ENCODE measurements at regions not wholly inside any gene's neighbourhood (a gene's known extent, or its start where the extent isn't known, plus 50 kb on each side); places are given as distances from the start of the nearest gene placed in this dataset.

DNA sequence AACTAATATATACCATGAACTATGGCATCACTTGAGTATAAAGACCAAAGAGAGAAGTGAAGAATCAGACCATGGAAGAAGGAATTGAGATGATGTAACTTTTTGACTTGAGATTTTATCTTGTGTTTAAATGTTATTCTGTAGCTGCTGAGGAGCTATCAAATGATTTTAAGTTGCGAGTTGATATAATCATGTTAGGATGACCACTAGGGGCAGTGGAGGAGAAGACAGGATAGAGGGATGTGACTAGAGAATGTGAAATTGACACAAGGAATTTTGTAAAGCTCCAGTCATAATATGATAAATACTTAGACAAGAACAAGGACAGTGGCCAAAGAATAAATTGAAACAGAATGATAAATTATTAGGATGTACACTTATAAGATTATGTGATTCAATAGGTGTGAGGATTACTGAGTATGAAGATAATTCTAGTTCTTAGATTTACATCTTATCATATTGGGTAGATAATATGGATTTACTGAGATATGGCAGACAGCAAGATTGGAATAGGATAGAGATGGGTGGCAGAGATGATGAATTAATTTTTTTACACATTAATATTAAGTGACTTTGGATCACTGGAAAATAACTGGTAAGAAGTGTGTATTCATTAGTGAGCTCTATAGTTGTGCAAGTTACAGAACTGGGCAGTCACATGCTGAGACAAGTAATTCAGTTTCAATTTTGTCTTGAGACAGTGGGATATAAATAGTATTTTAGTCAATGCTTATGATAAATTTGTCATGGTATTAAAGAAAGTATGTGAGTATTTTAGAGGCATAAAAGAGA lies 816.0 kb upstream of the PCDH10 start:
- Histone ChIP-seq H3K27me3 (ENCODE audit: insufficient read depth, poor library complexity, severe bottlenecking) (no peaks in the 10 kb centered on the region), H3K27ac (replicated peaks) (no peak overlapping the region), H3K4me3 (replicated peaks; ENCODE audit: insufficient read depth, low read length) (no peak overlapping the region)
- TF ChIP-seq CTCF (IDR thresholded peaks at IDR 0.05; ENCODE audit: insufficient read depth, low read length) (no peak), GABPA (IDR thresholded peaks at IDR 0.05; ENCODE audit: low read depth) (no peak), SPI1 (IDR thresholded peaks at IDR 0.05; ENCODE audit: borderline replicate concordance, low read depth) (no peak), POLR2AphosphoS5 (IDR thresholded peaks at IDR 0.05; ENCODE audit: low read depth) (no peak)
- TF ChIP-seq, protein P1, sequence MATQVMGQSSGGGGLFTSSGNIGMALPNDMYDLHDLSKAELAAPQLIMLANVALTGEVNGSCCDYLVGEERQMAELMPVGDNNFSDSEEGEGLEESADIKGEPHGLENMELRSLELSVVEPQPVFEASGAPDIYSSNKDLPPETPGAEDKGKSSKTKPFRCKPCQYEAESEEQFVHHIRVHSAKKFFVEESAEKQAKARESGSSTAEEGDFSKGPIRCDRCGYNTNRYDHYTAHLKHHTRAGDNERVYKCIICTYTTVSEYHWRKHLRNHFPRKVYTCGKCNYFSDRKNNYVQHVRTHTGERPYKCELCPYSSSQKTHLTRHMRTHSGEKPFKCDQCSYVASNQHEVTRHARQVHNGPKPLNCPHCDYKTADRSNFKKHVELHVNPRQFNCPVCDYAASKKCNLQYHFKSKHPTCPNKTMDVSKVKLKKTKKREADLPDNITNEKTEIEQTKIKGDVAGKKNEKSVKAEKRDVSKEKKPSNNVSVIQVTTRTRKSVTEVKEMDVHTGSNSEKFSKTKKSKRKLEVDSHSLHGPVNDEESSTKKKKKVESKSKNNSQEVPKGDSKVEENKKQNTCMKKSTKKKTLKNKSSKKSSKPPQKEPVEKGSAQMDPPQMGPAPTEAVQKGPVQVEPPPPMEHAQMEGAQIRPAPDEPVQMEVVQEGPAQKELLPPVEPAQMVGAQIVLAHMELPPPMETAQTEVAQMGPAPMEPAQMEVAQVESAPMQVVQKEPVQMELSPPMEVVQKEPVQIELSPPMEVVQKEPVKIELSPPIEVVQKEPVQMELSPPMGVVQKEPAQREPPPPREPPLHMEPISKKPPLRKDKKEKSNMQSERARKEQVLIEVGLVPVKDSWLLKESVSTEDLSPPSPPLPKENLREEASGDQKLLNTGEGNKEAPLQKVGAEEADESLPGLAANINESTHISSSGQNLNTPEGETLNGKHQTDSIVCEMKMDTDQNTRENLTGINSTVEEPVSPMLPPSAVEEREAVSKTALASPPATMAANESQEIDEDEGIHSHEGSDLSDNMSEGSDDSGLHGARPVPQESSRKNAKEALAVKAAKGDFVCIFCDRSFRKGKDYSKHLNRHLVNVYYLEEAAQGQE (IDR thresholded peaks at IDR 0.05; ENCODE audit: insufficient replicate concordance, low read depth) = no peak
- no peak for DNase-seq (ENCODE audit: low read depth in 1 of 2, low spot score in 1 of 2)

GRCh38 chr4:132333724-132334047 lies 815.4 kb upstream of the PCDH10 start:
- TF ChIP-seq GABPA (IDR thresholded peaks at IDR 0.05; ENCODE audit: low read depth) (no peak), POLR2AphosphoS5 (IDR thresholded peaks at IDR 0.05; ENCODE audit: low read depth) (no peak), CTCF (IDR thresholded peaks at IDR 0.05; ENCODE audit: insufficient read depth, low read length) (no peak)
- TF ChIP-seq, protein P1 (IDR thresholded peaks at IDR 0.05; ENCODE audit: insufficient replicate concordance, low read depth) = no peak
- Histone ChIP-seq H3K27me3 (ENCODE audit: insufficient read depth, poor library complexity, severe bottlenecking) (no peaks in the 10 kb centered on the region), H3K27ac (replicated peaks) (no peak overlapping the region), H3K4me3 (replicated peaks; ENCODE audit: insufficient read depth, low read length) (no peak overlapping the region)
- DNase-seq (ENCODE audit: low read depth in 1 of 2, low spot score in 1 of 2) = no peak

- no peak for DNase-seq (ENCODE audit: low read depth in 1 of 2, low spot score in 1 of 2)
- Histone ChIP-seq H3K4me3 (replicated peaks; ENCODE audit: insufficient read depth, low read length) (no peak overlapping the region), H3K27ac (replicated peaks) (no peak overlapping the region)
Observed at GRCh38 chr4:132334081-132334480, 815.0 kb upstream of the PCDH10 start.

More at GRCh38 chr4:132334081-132334480, 815.0 kb upstream of the PCDH10 start:
- no peak for TF ChIP-seq POLR2AphosphoS5 (IDR thresholded peaks at IDR 0.05; ENCODE audit: low read depth)
- no peak for TF ChIP-seq SPI1 (IDR thresholded peaks at IDR 0.05; ENCODE audit: borderline replicate concordance, low read depth)
- no peak for TF ChIP-seq CTCF (IDR thresholded peaks at IDR 0.05; ENCODE audit: insufficient read depth, low read length)
- TF ChIP-seq, protein P1 (IDR thresholded peaks at IDR 0.05; ENCODE audit: insufficient replicate concordance, low read depth) = no peak
- TF ChIP-seq GABPA (IDR thresholded peaks at IDR 0.05; ENCODE audit: low read depth) = no peak
- no peaks in the 10 kb centered on the region for H3K27me3 ChIP-seq (ENCODE audit: insufficient read depth, poor library complexity, severe bottlenecking)
